Peyer's patch (tissue), 4 donors: ENCODE measurements at regions not wholly inside any gene's neighbourhood (a gene's known extent, or its start where the extent isn't known, plus 50 kb on each side); places are given as distances from the start of the nearest gene placed in this dataset.

Source experiments
- DNase-seq, 3 donors: peaks; one replicate each; pipeline ENCODE4 v3.0.0-alpha.2; 2017 to 2019
- H3K27ac ChIP-seq, 4 donors: fragments of 200-600 bp; sonication (generic); one replicate each; pipeline ENCODE4 v1.5.1; 2016 to 2019
- H3K27me3 ChIP-seq, 2 donors: fragments of 200-600 bp; sonication (generic); one replicate each; pipeline ENCODE4 v1.5.1; 2019
- H3K36me3 ChIP-seq, 3 donors: fragments of 200-600 bp; sonication (generic); one replicate each; pipeline ENCODE4 v1.5.1; 2016 to 2019
- H3K4me1 ChIP-seq, 4 donors: fragments of 200-600 bp; sonication (generic); one replicate each; pipeline ENCODE4 v1.5.1; 2016 to 2019
- H3K4me3 ChIP-seq, 4 donors: fragments of 200-600 bp; sonication (generic); 1 replicate in 3 of 4; 2 replicates in 1 of 4; pipeline ENCODE4 v1.5.1; 2016 to 2019; ENCODE audit warnings: mild to moderate bottlenecking in 1 of 4
- H3K9me3 ChIP-seq, 4 donors: fragments of 200-600 bp; sonication (generic); one replicate each; pipeline ENCODE4 v1.5.1; 2016 to 2019; ENCODE audit warnings: mild to moderate bottlenecking in 1 of 4
- CTCF ChIP-seq, 6 experiments: fragments of 450-650 bp in 4 of 6; fragments of 200-600 bp in 2 of 6; sonication (generic) in 1 of 6; IDR thresholded peaks; one replicate each; pipeline ENCODE4 v1.5.1; 2017 to 2019; ENCODE audit warnings: antibody characterized with exemption in 6 of 6, mild to moderate bottlenecking in 3 of 6, moderate library complexity in 1 of 6
- POLR2A ChIP-seq, 2 donors: fragments of 450-650 bp; IDR thresholded peaks; one replicate each; pipeline ENCODE4 v1.5.1; 2017; ENCODE audit warnings: antibody characterized with exemption in 2 of 2, mild to moderate bottlenecking in 2 of 2, moderate library complexity in 2 of 2

DNA sequence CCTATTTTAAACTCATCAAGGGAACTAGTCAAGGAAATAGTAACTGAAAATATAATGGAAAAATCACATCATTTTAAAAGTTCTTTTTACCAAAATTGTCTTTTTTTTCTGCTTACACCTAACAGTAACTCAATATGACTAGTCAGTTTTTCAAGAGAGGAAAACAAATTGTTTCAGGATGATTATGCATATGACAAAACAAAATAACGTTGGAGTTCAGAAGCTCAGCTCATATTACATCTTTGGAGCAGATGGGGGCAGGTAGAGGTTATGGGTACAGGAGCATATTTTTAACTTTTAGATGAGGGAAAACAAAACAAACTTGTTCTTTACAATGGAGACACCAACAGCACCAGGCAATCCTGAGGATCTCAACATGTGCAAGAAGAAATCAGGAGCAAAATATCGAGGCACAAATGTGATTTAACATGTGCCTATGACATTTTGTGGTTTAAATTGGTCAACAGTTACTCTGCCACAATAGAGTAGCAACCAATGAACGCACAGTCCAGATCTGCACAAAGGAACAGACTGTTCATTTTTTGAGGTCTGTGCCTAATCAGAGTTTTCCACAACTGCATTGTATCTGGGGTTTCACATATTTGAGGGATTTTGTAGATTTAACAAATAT lies 659.0 kb downstream of the ANXA1 start:
- Histone ChIP-seq H3K27me3 (no peaks in the 10 kb centered on the region), H3K27ac (no peak overlapping the region), H3K36me3 (no peaks in the 10 kb centered on the region), H3K9me3 (no peaks in the 10 kb centered on the region), H3K4me3 (no peak overlapping the region), H3K4me1 (no peaks in the 10 kb centered on the region)
- no peak for TF ChIP-seq CTCF (IDR thresholded peaks at IDR 0.05)
- TF ChIP-seq POLR2A (IDR thresholded peaks at IDR 0.05), result no peak
- no peak for DNase-seq

DNA sequence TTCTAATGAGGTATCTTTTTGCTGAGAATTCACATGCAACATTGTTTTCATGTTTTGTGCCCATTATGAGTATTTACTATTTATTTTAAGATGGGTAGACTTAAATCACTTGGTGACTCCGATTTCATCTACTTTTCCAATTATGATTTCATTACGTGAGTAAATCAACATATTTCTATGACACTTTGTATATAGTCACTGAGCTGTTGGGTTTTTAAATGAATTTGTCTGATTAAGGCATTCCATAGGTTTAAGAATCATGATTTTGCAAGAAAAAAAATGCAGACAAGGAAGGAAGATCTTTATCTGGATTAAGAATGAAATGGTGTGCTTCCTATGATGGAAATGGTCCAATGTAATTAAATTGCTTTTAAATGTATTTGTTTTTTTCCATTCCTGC lies 661.9 kb downstream of the ANXA1 start:
- Histone ChIP-seq H3K4me1 (no peaks in the 10 kb centered on the region), H3K27me3 (no peaks in the 10 kb centered on the region), H3K4me3 (no peak overlapping the region), H3K27ac (no peak overlapping the region), H3K36me3 (no peaks in the 10 kb centered on the region), H3K9me3 (no peaks in the 10 kb centered on the region)
- no peak for DNase-seq
- TF ChIP-seq CTCF (IDR thresholded peaks at IDR 0.05) (no peak), POLR2A (IDR thresholded peaks at IDR 0.05) (no peak)

DNA sequence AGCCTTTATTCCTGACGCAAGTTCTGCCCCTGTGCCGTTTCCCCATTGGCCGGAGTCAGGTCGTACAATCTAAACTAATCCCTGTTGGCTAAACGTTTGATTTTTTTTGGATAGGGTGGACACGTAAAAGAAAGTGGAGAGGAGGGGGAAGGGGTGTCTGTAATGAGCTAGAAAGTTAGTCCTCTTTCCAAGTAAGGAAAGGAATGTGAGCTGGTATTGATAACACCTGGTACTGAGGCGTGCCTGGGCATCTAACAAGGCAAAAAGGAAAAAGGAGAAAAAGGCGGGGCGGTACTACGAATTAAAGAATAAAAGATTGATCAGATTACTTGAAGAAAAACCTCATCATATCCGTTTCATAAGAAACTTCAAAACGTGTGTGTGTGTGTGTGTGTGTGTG lies 665.2 kb downstream of the ANXA1 start:
- TF ChIP-seq CTCF (IDR thresholded peaks at IDR 0.05) (no peak), POLR2A (IDR thresholded peaks at IDR 0.05) (no peak)
- DNase-seq, result no peak
- no peaks in the 10 kb centered on the region for H3K9me3 ChIP-seq
- H3K27me3 ChIP-seq, result no peaks in the 10 kb centered on the region
- H3K27ac ChIP-seq, result no peak overlapping the region
- H3K36me3 ChIP-seq, result no peaks in the 10 kb centered on the region
- H3K4me1 ChIP-seq, result no peaks in the 10 kb centered on the region
- no peak overlapping the region for H3K4me3 ChIP-seq

GRCh38 chr9:73824671-73825070 lies 672.5 kb upstream of the RORB start:
- DNase-seq, result no peak
- TF ChIP-seq POLR2A (IDR thresholded peaks at IDR 0.05), result no peak
- no peak for TF ChIP-seq CTCF (IDR thresholded peaks at IDR 0.05)
- no peaks in the 10 kb centered on the region for H3K36me3 ChIP-seq
- H3K4me1 ChIP-seq, result no peaks in the 10 kb centered on the region
- H3K27me3 ChIP-seq, result no peaks in the 10 kb centered on the region
- H3K27ac ChIP-seq, result no peak overlapping the region
- no peaks in the 10 kb centered on the region for H3K9me3 ChIP-seq
- H3K4me3 ChIP-seq, result no peak overlapping the region

DNA sequence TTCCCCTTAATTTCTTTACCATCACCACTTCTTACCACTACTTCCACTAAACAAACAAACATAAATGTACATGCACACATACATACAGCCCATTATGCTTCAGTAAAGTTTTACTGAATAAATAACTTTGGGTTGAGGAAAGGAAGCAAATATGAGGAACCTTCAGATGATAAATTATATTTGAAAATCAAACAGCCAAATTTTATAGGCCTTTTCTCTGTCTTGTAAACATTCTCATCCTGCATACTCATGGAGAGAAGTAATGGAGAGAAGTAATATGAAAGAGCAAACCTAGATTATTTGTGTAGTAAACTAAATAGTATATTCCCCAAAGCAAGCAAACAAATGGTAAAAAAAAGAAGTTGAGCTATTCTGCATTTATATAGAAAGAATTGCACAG lies 658.3 kb upstream of the RORB start:
- Histone ChIP-seq H3K4me1 (no peaks in the 10 kb centered on the region), H3K9me3 (no peaks in the 10 kb centered on the region), H3K27me3 (no peaks in the 10 kb centered on the region), H3K36me3 (no peaks in the 10 kb centered on the region), H3K27ac (no peak overlapping the region), H3K4me3 (no peak overlapping the region)
- no peak for TF ChIP-seq POLR2A (IDR thresholded peaks at IDR 0.05)
- no peak for TF ChIP-seq CTCF (IDR thresholded peaks at IDR 0.05)
- DNase-seq, result no peak

DNA sequence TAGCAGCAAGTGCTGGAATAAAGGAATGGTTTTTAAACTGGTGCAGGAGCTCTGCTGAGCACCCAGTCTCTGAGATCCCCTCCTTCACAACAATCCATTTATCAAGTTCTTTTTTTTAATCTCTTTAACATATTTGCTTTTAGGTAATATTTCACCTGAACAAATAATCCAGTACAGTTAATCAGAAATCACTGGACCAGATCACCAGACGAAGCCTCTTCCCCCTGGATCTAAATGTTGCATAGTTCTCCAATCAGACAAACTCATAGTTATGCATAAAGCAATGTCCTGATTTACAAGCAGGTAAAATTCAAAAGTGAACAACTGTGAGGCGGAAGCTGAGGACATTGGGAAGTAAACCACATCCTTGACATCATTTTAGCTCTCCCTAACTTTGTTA lies 657.7 kb upstream of the RORB start:
- no peak for DNase-seq
- H3K27ac ChIP-seq, result no peak overlapping the region
- H3K27me3 ChIP-seq, result no peaks in the 10 kb centered on the region
- TF ChIP-seq CTCF (IDR thresholded peaks at IDR 0.05) (no peak), POLR2A (IDR thresholded peaks at IDR 0.05) (no peak)
- no peak overlapping the region for H3K4me3 ChIP-seq
- H3K9me3 ChIP-seq, result no peaks in the 10 kb centered on the region
- H3K36me3 ChIP-seq, result no peaks in the 10 kb centered on the region
- H3K4me1 ChIP-seq, result no peaks in the 10 kb centered on the region
